ENCODE measurements at regions not wholly inside any gene's neighbourhood (a gene's known extent, or its start where the extent isn't known, plus 50 kb on each side); places are given as distances from the start of the nearest gene placed in this dataset.

DNA sequence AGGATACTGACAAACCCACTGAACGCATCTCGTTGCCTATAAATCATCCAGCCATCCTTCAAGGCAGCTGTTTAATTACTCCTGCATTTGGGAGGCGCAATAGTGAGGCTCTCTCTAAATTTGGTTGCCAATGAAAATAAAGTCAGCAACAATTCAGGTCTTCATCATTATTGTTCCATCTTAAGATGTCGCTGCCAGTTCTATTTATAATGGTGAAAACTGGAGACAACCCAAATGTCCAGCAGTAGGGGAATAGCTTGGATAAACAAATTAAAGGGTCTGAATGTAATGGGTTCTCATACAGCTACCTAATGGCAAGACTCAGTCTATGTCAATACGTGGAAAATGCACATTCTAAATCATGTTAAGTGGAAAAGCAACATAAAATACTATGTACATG lies 120.1 kb upstream of the PLXNA4 start:
- Histone ChIP-seq H3K9ac (ENCODE audit: low read length in 2 of 2) (no peak overlapping the region), H3K9me3 (ENCODE audit: control insufficient read depth in 2 of 2, low read length in 2 of 2) (no peaks in the 10 kb centered on the region), H3K4me3 (ENCODE audit: low read length in 2 of 2) (no peak overlapping the region), H3K27me3 (ENCODE audit: control insufficient read depth in 1 of 2, insufficient read depth in 2 of 2, low read length in 2 of 2) (peaks cover 0 to 6% of the 10 kb centered on the region in 2 donors), H3K27ac (ENCODE audit: low read length) (no peak overlapping the region), H3K4me1 (ENCODE audit: control insufficient read depth, insufficient read depth, low read length) (no peaks in the 10 kb centered on the region), H3K36me3 (ENCODE audit: control insufficient read depth in 2 of 2, insufficient read depth in 2 of 2, low read length in 2 of 2) (no peaks in the 10 kb centered on the region)

DNA sequence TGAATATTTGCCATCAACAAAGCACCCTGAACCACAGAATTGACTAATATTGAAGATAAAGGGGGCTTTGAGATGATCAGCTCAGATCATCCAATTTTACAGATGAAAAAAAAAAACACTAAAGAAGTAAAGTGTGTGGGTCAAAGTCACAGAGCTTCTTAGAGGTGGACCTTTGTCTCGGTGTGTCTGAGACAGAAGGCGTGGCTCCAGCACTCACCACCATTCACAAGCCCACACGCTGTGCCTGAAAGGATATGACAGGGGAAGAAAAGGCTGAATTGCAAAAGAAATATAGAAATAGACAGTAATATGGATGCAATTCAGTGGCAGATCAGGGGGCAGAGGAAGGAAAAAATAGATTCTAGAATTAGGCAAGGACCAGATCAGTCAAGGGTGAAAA lies 114.9 kb upstream of the PLXNA4 start:
- H3K36me3 ChIP-seq (ENCODE audit: control insufficient read depth in 2 of 2, insufficient read depth in 2 of 2, low read length in 2 of 2), result no peaks in the 10 kb centered on the region
- H3K9me3 ChIP-seq (ENCODE audit: control insufficient read depth in 2 of 2, low read length in 2 of 2), result no peaks in the 10 kb centered on the region
- peaks cover 4% of the 10 kb centered on the region in 2 donors for H3K27me3 ChIP-seq (ENCODE audit: control insufficient read depth in 1 of 2, insufficient read depth in 2 of 2, low read length in 2 of 2)
- H3K27ac ChIP-seq (ENCODE audit: low read length), result no peak overlapping the region
- H3K4me3 ChIP-seq (ENCODE audit: low read length in 2 of 2), result no peak overlapping the region
- no peaks in the 10 kb centered on the region for H3K4me1 ChIP-seq (ENCODE audit: control insufficient read depth, insufficient read depth, low read length)
- H3K9ac ChIP-seq (ENCODE audit: low read length in 2 of 2), result no peak overlapping the region

DNA sequence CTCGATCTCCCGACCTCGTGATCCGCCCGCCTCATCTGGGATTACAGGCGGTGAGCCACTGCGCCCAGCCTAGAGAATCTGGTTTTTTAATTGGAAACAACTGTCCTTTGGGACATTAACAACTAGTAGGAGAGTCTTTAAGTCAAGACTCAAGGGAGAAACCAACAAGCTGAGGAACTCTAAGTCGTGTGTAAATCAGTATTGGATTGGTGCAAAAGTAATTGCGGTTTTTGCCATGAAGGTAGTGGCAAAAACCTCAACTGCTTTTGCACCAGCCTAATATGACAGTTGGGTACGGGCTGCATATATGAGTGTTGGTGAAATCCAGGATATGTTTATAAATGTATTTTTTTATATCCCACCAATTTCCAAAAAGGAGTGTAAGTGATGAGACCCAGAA lies 113.9 kb upstream of the PLXNA4 start:
- no peaks in the 10 kb centered on the region for H3K4me1 ChIP-seq (ENCODE audit: control insufficient read depth, insufficient read depth, low read length)
- no peak overlapping the region for H3K27ac ChIP-seq (ENCODE audit: low read length)
- no peak overlapping the region for H3K9ac ChIP-seq (ENCODE audit: low read length in 2 of 2)
- no peaks in the 10 kb centered on the region for H3K36me3 ChIP-seq (ENCODE audit: control insufficient read depth in 2 of 2, insufficient read depth in 2 of 2, low read length in 2 of 2)
- H3K4me3 ChIP-seq (ENCODE audit: low read length in 2 of 2), result no peak overlapping the region
- peaks cover 4% of the 10 kb centered on the region in 2 donors for H3K27me3 ChIP-seq (ENCODE audit: control insufficient read depth in 1 of 2, insufficient read depth in 2 of 2, low read length in 2 of 2)
- no peaks in the 10 kb centered on the region for H3K9me3 ChIP-seq (ENCODE audit: control insufficient read depth in 2 of 2, low read length in 2 of 2)

DNA sequence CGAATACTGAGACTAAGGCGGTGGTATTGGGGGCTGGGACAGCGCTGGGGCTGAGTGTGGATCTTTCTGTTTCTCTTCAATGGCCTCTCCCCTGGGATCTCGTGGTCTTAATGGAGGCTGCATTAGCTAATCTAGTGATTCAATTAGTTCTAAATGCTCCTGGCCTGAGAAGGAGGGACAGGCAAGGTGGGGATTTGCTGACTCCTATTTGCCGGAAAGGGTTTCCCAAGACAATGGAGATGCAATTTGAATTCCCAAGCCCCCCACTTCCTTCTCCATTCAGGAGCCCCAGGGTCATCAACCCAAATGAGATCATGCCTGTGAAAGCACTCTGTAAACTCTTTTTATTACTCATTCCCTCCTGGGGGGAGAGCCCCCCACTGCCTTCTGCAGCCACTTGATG lies 111.7 kb upstream of the PLXNA4 start:
- H3K4me3 ChIP-seq (ENCODE audit: low read length in 2 of 2), result no peak overlapping the region
- H3K9me3 ChIP-seq (ENCODE audit: control insufficient read depth in 2 of 2, low read length in 2 of 2), result no peaks in the 10 kb centered on the region
- no peak overlapping the region for H3K9ac ChIP-seq (ENCODE audit: low read length in 2 of 2)
- H3K27ac ChIP-seq (ENCODE audit: low read length), result no peak overlapping the region
- H3K4me1 ChIP-seq (ENCODE audit: control insufficient read depth, insufficient read depth, low read length), result no peaks in the 10 kb centered on the region
- H3K27me3 ChIP-seq (ENCODE audit: control insufficient read depth in 1 of 2, insufficient read depth in 2 of 2, low read length in 2 of 2), result peaks cover under 1 to 4% of the 10 kb centered on the region in 2 donors
- H3K36me3 ChIP-seq (ENCODE audit: control insufficient read depth in 2 of 2, insufficient read depth in 2 of 2, low read length in 2 of 2), result no peaks in the 10 kb centered on the region

DNA sequence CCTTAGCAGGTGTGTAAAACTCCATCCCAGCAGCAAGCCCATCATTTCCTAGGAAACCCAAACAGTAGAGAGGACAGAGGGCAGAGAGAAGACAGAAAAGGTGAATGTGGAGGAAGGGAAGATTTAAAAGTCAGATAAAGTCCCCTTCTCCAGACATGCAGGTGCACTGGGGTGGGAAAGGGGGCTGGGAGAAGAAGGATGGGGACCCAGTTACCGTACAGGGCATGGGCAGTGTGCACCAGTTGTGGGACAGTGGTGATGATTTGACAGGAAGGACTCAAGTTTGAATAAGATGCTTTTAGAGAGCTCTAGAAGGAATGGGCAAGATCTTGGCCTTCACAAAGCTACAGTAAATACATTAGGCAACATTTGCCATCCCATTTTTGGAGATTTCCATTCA lies 110.7 kb upstream of the PLXNA4 start:
- Histone ChIP-seq H3K36me3 (ENCODE audit: control insufficient read depth in 2 of 2, insufficient read depth in 2 of 2, low read length in 2 of 2) (no peaks in the 10 kb centered on the region), H3K27ac (ENCODE audit: low read length) (no peak overlapping the region), H3K4me1 (ENCODE audit: control insufficient read depth, insufficient read depth, low read length) (no peaks in the 10 kb centered on the region), H3K4me3 (ENCODE audit: low read length in 2 of 2) (no peak overlapping the region), H3K27me3 (ENCODE audit: control insufficient read depth in 1 of 2, insufficient read depth in 2 of 2, low read length in 2 of 2) (peaks cover 0 to 4% of the 10 kb centered on the region in 2 donors), H3K9me3 (ENCODE audit: control insufficient read depth in 2 of 2, low read length in 2 of 2) (no peaks in the 10 kb centered on the region), H3K9ac (ENCODE audit: low read length in 2 of 2) (no peak overlapping the region)

DNA sequence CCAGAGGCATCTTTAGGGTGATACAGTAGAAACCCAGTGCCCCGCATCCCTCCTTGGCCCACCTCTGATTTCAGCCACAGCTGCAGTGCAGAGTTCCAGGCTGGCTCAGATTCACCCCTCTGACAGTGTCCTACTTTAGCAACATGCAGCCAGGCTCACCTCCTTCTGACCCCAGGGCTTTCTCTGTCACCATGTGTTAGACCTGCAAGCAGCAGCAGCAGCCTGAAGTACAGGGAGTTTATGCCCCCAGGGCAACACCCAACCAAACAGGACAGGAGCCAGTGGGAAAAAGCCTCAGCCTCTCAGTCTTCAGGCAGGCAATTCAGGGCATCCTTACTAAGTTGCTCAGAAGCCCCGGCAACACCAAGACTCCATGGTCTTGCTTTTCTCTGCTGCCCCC lies 109.0 kb upstream of the PLXNA4 start:
- no peaks in the 10 kb centered on the region for H3K27me3 ChIP-seq (ENCODE audit: control insufficient read depth in 1 of 2, insufficient read depth in 2 of 2, low read length in 2 of 2)
- no peaks in the 10 kb centered on the region for H3K36me3 ChIP-seq (ENCODE audit: control insufficient read depth in 2 of 2, insufficient read depth in 2 of 2, low read length in 2 of 2)
- H3K9ac ChIP-seq (ENCODE audit: low read length in 2 of 2), result no peak overlapping the region

DNA sequence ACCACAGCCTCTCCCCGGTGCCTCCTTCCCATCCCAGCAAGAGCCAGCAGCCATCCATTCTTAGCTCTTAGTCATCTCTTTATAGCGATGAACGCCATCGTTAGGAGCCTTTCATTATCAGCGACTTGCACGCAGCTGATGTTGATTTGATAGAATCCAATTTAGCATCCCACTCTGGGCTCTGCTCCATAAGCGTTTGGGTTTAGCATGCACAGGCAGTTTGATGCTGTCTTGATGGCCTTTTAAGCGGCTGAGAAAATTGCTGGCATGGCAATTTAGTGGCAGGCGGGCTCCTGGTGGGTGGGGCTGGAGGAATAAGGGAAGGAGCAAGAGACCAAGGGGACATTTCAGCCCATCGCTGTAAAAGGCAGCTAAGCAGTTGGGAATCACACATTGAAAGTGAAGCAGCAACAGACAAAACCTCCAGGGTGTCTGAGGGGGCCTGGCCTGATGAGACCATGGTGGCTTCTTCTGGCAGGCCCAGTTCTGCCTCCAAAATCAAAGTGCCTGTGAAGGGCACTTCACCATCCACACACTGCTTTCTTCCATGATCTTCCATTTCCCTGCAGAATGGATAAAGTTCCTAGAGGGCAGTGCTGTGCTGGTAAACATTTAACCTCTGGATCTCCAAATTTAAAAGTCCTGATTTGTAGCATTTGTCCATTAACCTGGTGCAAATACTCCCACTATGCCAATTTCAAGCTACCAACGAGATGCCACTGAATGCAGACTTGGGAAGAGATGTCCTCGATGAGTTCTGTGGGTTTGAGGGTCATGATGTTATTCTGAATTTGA lies 107.8 kb upstream of the PLXNA4 start:
- no peaks in the 10 kb centered on the region for H3K9me3 ChIP-seq (ENCODE audit: control insufficient read depth in 2 of 2, low read length in 2 of 2)
- no peaks in the 10 kb centered on the region for H3K36me3 ChIP-seq (ENCODE audit: control insufficient read depth in 2 of 2, insufficient read depth in 2 of 2, low read length in 2 of 2)
- H3K4me1 ChIP-seq (ENCODE audit: control insufficient read depth, insufficient read depth, low read length), result no peaks in the 10 kb centered on the region
- no peak overlapping the region for H3K9ac ChIP-seq (ENCODE audit: low read length in 2 of 2)
- H3K27ac ChIP-seq (ENCODE audit: low read length), result no peak overlapping the region
- H3K27me3 ChIP-seq (ENCODE audit: control insufficient read depth in 1 of 2, insufficient read depth in 2 of 2, low read length in 2 of 2), result no peaks in the 10 kb centered on the region
- no peak overlapping the region for H3K4me3 ChIP-seq (ENCODE audit: low read length in 2 of 2)

More for the DNA sequence above, 109.0 kb upstream of the PLXNA4 start:
- Histone ChIP-seq H3K4me3 (ENCODE audit: low read length in 2 of 2) (no peak overlapping the region), H3K4me1 (ENCODE audit: control insufficient read depth, insufficient read depth, low read length) (no peaks in the 10 kb centered on the region), H3K9me3 (ENCODE audit: control insufficient read depth in 2 of 2, low read length in 2 of 2) (no peaks in the 10 kb centered on the region), H3K27ac (ENCODE audit: low read length) (no peak overlapping the region)

DNA sequence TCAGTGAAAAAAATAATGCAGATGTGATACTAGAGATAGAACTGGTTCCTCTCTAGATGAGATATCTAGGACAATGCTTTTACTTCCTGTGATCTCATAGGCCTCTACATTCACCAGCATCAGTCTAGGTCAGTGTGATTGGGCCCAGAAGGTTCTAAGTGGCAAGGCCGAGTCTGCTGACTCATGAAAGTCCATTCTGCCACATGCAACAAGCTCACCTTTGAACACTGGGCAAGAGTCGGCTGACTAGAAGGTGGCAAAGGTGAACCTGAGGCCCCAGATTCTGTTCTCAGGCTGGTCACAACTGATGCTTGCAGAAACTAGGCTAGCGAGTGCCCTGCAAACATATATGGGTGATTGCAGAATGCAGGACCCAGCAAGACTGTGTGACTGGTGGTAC lies 105.7 kb upstream of the PLXNA4 start:
- H3K9ac ChIP-seq (ENCODE audit: low read length in 2 of 2), result no peak overlapping the region
- peaks cover 0 to 2% of the 10 kb centered on the region in 2 donors for H3K9me3 ChIP-seq (ENCODE audit: control insufficient read depth in 2 of 2, low read length in 2 of 2)
- no peaks in the 10 kb centered on the region for H3K36me3 ChIP-seq (ENCODE audit: control insufficient read depth in 2 of 2, insufficient read depth in 2 of 2, low read length in 2 of 2)
- no peaks in the 10 kb centered on the region for H3K27me3 ChIP-seq (ENCODE audit: control insufficient read depth in 1 of 2, insufficient read depth in 2 of 2, low read length in 2 of 2)
- no peak overlapping the region for H3K27ac ChIP-seq (ENCODE audit: low read length)
- no peaks in the 10 kb centered on the region for H3K4me1 ChIP-seq (ENCODE audit: control insufficient read depth, insufficient read depth, low read length)
- no peak overlapping the region for H3K4me3 ChIP-seq (ENCODE audit: low read length in 2 of 2)

DNA sequence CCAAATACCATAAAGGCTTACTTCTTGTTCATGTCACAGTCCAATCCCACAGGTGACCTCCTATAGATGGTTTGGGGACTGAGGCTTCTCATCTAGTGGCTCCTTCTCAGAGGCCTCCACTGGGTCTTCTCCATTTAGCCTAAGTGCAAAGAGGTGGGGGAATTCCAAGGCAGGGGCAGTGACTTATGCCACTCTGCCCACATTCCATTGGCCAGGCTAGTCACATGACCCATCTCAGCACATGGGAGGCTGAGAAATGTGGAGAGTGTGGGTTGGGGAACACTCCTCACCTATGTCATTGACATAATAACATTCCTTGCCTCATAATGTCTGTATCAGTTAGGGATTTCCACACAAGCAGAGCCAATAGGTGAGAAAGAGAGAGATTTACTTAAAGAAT lies 104.3 kb upstream of the PLXNA4 start:
- no peak overlapping the region for H3K4me3 ChIP-seq (ENCODE audit: low read length in 2 of 2)
- no peaks in the 10 kb centered on the region for H3K4me1 ChIP-seq (ENCODE audit: control insufficient read depth, insufficient read depth, low read length)
- no peak overlapping the region for H3K27ac ChIP-seq (ENCODE audit: low read length)
- H3K9me3 ChIP-seq (ENCODE audit: control insufficient read depth in 2 of 2, low read length in 2 of 2), result peaks cover 0 to 2% of the 10 kb centered on the region in 2 donors
- H3K36me3 ChIP-seq (ENCODE audit: control insufficient read depth in 2 of 2, insufficient read depth in 2 of 2, low read length in 2 of 2), result no peaks in the 10 kb centered on the region
- no peak overlapping the region for H3K9ac ChIP-seq (ENCODE audit: low read length in 2 of 2)
- H3K27me3 ChIP-seq (ENCODE audit: control insufficient read depth in 1 of 2, insufficient read depth in 2 of 2, low read length in 2 of 2), result no peaks in the 10 kb centered on the region

DNA sequence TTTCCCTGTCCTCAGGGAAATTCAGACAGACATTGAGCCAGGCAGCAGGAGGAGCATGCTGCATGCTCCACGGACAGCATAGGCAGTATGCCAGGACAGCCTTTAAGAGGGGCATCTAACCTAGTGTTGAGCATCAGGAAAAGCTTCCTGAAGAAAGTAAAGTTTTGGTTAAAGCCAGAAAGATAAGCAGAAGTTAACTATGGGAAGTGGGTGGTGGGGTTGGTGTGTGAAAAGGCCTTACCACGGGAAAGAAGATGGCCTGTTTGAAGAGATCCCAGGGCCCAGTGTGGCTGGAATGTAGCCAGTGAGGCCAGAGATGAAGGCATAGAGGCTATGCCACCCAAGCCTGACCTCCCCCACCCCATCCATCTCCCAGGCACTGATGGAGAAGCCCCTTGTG lies 102.4 kb upstream of the PLXNA4 start:
- H3K27me3 ChIP-seq (ENCODE audit: control insufficient read depth in 1 of 2, insufficient read depth in 2 of 2, low read length in 2 of 2), result no peaks in the 10 kb centered on the region
- H3K9me3 ChIP-seq (ENCODE audit: control insufficient read depth in 2 of 2, low read length in 2 of 2), result peaks cover 0 to 2% of the 10 kb centered on the region in 2 donors
- no peaks in the 10 kb centered on the region for H3K36me3 ChIP-seq (ENCODE audit: control insufficient read depth in 2 of 2, insufficient read depth in 2 of 2, low read length in 2 of 2)
- no peak overlapping the region for H3K9ac ChIP-seq (ENCODE audit: low read length in 2 of 2)
- no peak overlapping the region for H3K4me3 ChIP-seq (ENCODE audit: low read length in 2 of 2)
- no peaks in the 10 kb centered on the region for H3K4me1 ChIP-seq (ENCODE audit: control insufficient read depth, insufficient read depth, low read length)
- H3K27ac ChIP-seq (ENCODE audit: low read length), result no peak overlapping the region

DNA sequence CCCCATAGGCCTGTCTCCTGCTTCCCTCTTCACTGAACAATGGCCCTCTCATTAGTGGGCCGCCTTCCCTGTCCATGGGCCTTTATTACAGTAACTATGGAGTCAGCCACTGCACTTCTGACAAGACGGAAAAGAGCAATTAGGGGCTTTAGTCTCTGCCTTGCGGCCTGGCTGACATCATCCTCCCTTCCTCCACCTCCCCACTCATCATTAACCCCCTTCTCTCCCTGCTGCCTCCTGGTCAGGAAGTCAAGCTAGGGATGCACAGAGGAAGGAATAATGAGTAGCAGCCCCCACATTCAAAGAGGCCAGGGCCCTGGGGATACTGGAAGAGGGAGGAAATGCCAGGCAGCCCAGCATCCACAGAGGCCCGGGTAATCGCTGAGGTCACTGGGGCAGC lies 101.6 kb upstream of the PLXNA4 start:
- Histone ChIP-seq H3K4me1 (ENCODE audit: control insufficient read depth, insufficient read depth, low read length) (no peaks in the 10 kb centered on the region), H3K4me3 (ENCODE audit: low read length in 2 of 2) (no peak overlapping the region), H3K27me3 (ENCODE audit: control insufficient read depth in 1 of 2, insufficient read depth in 2 of 2, low read length in 2 of 2) (no peaks in the 10 kb centered on the region), H3K27ac (ENCODE audit: low read length) (no peak overlapping the region), H3K9ac (ENCODE audit: low read length in 2 of 2) (no peak overlapping the region), H3K36me3 (ENCODE audit: control insufficient read depth in 2 of 2, insufficient read depth in 2 of 2, low read length in 2 of 2) (no peaks in the 10 kb centered on the region), H3K9me3 (ENCODE audit: control insufficient read depth in 2 of 2, low read length in 2 of 2) (peaks cover 0 to 2% of the 10 kb centered on the region in 2 donors)

Data from stomach smooth muscle (tissue), 2 donors.